ENCODE measurements at regions not wholly inside any gene's neighbourhood (a gene's known extent, or its start where the extent isn't known, plus 50 kb on each side); places are given as distances from the start of the nearest gene placed in this dataset.

- no peaks in the 10 kb centered on the region for H3K4me1 Mint-ChIP-seq
- peaks cover 8 to 34% of the 10 kb centered on the region in 2 donors for H3K27me3 Mint-ChIP-seq (ENCODE audit: low read depth in 2 of 2)
- no peaks in the 10 kb centered on the region for H3K36me3 Mint-ChIP-seq
- no peak overlapping the region for H3K27ac ChIP-seq (ENCODE audit: low read length)
- no peak for DNase-seq
- ATAC-seq, result no peak
- 58% methylated on average over 3 of the region's 3 CpGs for WGBS (ENCODE audit: insufficient coverage)
- no peaks in the 10 kb centered on the region for H3K36me3 ChIP-seq (ENCODE audit: control insufficient read depth, insufficient read depth, low read length)
- no peak overlapping the region for H3K27ac Mint-ChIP-seq
- H3K9me3 ChIP-seq (ENCODE audit: control insufficient read depth, insufficient read depth, low read length), result no peaks in the 10 kb centered on the region
- no peak overlapping the region for H3K4me3 Mint-ChIP-seq
- intact Hi-C loops (cut with micrococcal nuclease), result no loop called here
- no peaks in the 10 kb centered on the region for H3K4me1 ChIP-seq (ENCODE audit: control insufficient read depth, insufficient read depth, low read length)
- H3K4me3 ChIP-seq (ENCODE audit: low read length), result no peak overlapping the region
- H3K27me3 ChIP-seq (ENCODE audit: control insufficient read depth, insufficient read depth, low read length), result no peaks in the 10 kb centered on the region
- TF ChIP-seq CTCF (IDR thresholded peaks at IDR 0.05), result no peak
- peaks cover 0 to 3% of the 10 kb centered on the region in 2 donors for H3K9me3 Mint-ChIP-seq
Measured at GRCh38 chrX:55813150-55813549, 95.6 kb downstream of the RRAGB start.

GRCh38 chrX:55815546-55815945, 98.0 kb downstream of the RRAGB start:
- ATAC-seq (no peak), DNase-seq (no peak)
- no peaks in the 10 kb centered on the region for H3K9me3 Mint-ChIP-seq
- no peak for TF ChIP-seq CTCF (IDR thresholded peaks at IDR 0.05)
- Histone ChIP-seq H3K9me3 (ENCODE audit: control insufficient read depth, insufficient read depth, low read length) (no peaks in the 10 kb centered on the region), H3K4me1 (ENCODE audit: control insufficient read depth, insufficient read depth, low read length) (no peaks in the 10 kb centered on the region), H3K4me3 (ENCODE audit: low read length) (no peak overlapping the region), H3K27ac (ENCODE audit: low read length) (no peak overlapping the region), H3K27me3 (ENCODE audit: control insufficient read depth, insufficient read depth, low read length) (no peaks in the 10 kb centered on the region), H3K36me3 (ENCODE audit: control insufficient read depth, insufficient read depth, low read length) (no peaks in the 10 kb centered on the region)
- no peaks in the 10 kb centered on the region for H3K36me3 Mint-ChIP-seq
- no peak overlapping the region for H3K4me3 Mint-ChIP-seq
- intact Hi-C loops (cut with micrococcal nuclease), result no loop called here
- peaks cover 5 to 15% of the 10 kb centered on the region in 2 donors for H3K27me3 Mint-ChIP-seq (ENCODE audit: low read depth in 2 of 2)
- no peak overlapping the region for H3K27ac Mint-ChIP-seq
- H3K4me1 Mint-ChIP-seq, result no peaks in the 10 kb centered on the region

- peaks cover 3 to 15% of the 10 kb centered on the region in 2 donors for H3K27me3 Mint-ChIP-seq (ENCODE audit: low read depth in 2 of 2)
Measured at GRCh38 chrX:55816023-55816422, 98.5 kb downstream of the RRAGB start.

More at GRCh38 chrX:55816023-55816422, 98.5 kb downstream of the RRAGB start:
- no peak for DNase-seq
- H3K4me3 ChIP-seq (ENCODE audit: low read length), result no peak overlapping the region
- TF ChIP-seq CTCF (IDR thresholded peaks at IDR 0.05), result no peak
- H3K4me1 Mint-ChIP-seq, result no peaks in the 10 kb centered on the region
- H3K27ac ChIP-seq (ENCODE audit: low read length), result no peak overlapping the region
- no peaks in the 10 kb centered on the region for H3K36me3 ChIP-seq (ENCODE audit: control insufficient read depth, insufficient read depth, low read length)
- H3K36me3 Mint-ChIP-seq, result no peaks in the 10 kb centered on the region
- H3K9me3 Mint-ChIP-seq, result no peaks in the 10 kb centered on the region
- intact Hi-C loops (cut with micrococcal nuclease), result no loop called here
- no peak overlapping the region for H3K4me3 Mint-ChIP-seq
- no peak for ATAC-seq
- H3K27ac Mint-ChIP-seq, result no peak overlapping the region
- 62% methylated on average over 2 of the region's 2 CpGs for WGBS (ENCODE audit: insufficient coverage)
- no peaks in the 10 kb centered on the region for H3K27me3 ChIP-seq (ENCODE audit: control insufficient read depth, insufficient read depth, low read length)
- H3K9me3 ChIP-seq (ENCODE audit: control insufficient read depth, insufficient read depth, low read length), result no peaks in the 10 kb centered on the region
- H3K4me1 ChIP-seq (ENCODE audit: control insufficient read depth, insufficient read depth, low read length), result no peaks in the 10 kb centered on the region

Data from natural killer cell (primary cell).